ENCODE measurements at regions not wholly inside any gene's neighbourhood (a gene's known extent, or its start where the extent isn't known, plus 50 kb on each side); places are given as distances from the start of the nearest gene placed in this dataset.

GRCh38 chr3:33958661-33959060 lies 160.2 kb downstream of the PDCD6IP start:
- TF ChIP-seq CTCF (IDR thresholded peaks at IDR 0.05; ENCODE audit: low read depth, low read length) (no peak), MAX (IDR thresholded peaks at IDR 0.05; ENCODE audit: low read depth, low read length) (no peak), POLR2A (IDR thresholded peaks at IDR 0.05; ENCODE audit: extremely low read depth, insufficient read length) (no peak), MYC (IDR thresholded peaks at IDR 0.05; ENCODE audit: low read depth, low read length) (no peak)
